CD1c-positive myeloid dendritic cell (primary cell): ENCODE measurements at regions not wholly inside any gene's neighbourhood (a gene's known extent, or its start where the extent isn't known, plus 50 kb on each side); places are given as distances from the start of the nearest gene placed in this dataset.

Experiments used
- DNase-seq: peaks from one replicate; pipeline ENCODE4 v3.0.0-alpha.2; 2016; ENCODE audit errors: extremely low spot score

DNA sequence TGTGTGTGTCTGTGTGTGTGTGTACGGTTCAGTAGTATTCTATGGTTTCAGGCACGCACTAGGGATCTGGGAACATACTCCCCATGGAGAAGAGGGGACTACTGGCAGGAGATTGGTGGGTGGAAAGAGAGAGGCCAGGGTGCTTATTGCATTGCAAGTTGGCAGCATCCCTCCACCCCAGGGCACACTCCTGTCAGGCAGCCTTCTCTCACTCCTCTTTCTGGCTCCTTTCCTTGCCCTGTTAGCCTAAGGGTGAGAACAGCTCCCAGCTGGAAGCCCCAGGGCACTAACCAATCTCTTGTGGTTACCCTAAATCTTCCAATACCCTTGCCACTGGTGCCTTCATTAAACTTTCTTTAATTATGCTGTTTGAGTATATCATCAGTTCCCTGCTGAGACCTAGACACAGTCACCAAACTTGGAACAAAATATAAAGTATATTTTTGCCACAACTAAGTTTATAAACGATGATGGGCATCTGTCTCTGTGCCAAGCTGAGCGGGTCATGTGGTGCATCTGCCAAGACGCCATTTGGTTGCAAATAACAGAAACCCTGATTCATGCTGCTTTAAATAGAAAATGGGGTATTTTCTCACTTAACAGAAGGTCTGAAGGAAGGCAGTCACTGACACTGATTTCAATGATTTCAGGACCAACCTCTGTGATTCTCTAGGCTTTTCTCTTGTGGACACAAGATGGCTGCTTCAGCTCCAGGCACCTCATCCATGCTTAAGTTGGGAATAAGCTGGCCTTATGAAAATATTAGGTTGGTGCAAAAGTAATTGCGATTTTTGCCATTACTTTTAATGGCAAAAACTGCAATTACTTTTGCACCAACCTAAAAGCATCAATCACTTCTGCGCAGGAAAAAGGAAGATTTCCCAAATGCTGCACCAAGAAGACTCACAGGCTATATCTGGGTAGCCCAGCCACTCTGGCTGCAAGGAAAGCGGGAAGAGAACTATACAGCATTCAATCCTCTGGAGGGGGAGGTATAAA is 476.9 kb upstream of the PROK2 start:
- no peak for DNase-seq

- no peak for DNase-seq
These were observed 475.6 kb upstream of the PROK2 start for GRCh38 chr3:72260588-72260910.

- no peak for DNase-seq
These were observed 475.0 kb upstream of the PROK2 start for GRCh38 chr3:72259755-72260587.

- no peak for DNase-seq
These were observed 473.6 kb upstream of the PROK2 start for GRCh38 chr3:72258361-72259141.

DNA sequence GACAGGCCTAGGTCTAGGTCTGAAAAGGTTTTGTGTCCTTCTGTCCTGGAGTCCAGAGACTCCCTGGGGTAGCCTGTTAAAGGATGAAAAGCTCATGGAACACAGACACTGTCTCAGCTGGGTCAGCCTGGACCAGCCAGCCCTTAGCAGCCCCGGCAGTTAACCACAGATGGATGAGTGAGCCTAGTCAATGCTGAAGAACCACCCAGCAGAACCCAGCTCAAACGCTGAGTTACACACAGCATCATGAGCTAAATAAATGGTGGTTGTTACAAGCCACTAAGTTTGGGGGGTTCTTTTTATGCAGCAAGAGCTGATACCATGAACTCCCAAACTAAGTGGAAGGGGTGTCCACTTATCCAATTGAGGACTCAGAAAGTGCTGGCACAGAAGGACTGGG is 472.8 kb upstream of the PROK2 start:
- no peak for DNase-seq

DNA sequence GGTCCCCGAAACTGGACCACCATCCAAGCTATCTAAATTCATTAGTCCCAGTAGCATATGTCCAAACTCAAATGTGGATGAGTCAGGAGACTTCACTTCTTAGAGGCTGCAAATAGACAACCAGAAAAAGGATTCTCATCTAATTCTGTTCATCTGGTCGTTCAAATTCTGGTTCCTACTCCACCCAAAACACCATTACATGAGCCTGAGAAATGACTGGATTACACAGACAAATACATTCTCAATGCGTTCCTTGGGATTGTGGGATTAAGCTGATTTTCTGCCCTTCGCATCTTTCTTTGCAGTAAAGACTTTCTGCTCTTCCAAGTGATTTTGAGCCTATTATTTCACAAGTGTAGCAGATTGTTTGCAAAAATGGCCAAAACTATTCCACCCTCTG is 472.3 kb upstream of the PROK2 start:
- no peak for DNase-seq

DNA sequence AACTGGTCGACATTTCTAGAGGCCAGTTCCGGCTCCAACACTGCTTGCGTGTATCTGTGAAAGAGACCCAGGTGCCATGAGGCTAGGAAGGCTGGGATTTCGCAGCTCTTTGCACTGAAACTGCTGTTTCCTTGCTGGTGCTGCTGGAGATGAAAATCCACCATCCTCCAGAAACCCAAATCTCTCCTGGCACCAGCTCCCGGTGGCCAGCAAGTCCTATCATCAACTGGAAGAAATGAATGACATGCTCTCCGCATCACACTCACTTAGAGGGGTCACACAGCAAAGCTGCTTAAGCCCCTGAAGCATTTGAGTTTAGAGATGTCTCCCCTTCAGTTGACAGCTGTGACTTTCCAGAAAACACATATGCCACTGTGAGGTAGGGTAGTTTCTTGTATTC is 471.8 kb upstream of the PROK2 start:
- no peak for DNase-seq

DNA sequence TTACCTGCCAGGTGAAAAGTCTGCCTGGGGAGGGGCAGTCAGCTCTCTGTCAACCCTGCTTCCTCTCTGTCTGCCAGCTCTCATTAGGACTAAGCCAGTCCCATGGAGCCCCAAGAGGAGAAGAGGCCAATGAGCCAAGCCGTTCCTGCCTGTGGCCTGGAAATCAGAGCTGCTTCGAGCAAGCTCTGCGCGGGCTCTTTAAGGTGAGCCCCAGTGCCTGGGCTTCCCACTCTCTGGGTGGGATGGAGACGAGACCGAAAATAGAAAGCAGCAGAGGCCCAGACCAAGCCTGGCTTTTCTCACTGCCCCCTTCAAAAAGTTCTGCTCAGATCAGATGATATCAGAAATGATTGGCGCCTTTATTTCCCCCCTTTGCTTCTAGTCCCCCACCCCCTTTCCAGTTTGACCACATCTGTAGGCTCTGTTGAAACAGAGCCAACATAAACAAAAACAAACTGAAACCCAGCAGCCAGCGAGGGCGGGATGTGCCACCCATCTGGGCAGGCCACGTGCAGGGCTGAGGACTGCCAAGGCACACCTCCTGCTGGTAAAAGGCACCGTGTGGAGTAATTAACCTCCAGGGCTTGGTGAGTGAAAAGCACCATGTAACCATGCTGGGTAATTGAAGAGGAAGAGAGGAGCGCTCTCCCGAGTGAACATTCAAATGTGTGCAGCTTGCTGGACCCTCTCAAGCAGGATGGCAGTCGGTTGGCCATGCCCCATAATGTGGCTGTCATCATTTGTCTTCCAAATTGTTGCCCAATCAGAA is 471.0 kb upstream of the PROK2 start:
- DNase-seq = peak; percentile 38

- no peak for DNase-seq
These were observed 470.2 kb upstream of the PROK2 start for GRCh38 chr3:72255191-72255590.

DNA sequence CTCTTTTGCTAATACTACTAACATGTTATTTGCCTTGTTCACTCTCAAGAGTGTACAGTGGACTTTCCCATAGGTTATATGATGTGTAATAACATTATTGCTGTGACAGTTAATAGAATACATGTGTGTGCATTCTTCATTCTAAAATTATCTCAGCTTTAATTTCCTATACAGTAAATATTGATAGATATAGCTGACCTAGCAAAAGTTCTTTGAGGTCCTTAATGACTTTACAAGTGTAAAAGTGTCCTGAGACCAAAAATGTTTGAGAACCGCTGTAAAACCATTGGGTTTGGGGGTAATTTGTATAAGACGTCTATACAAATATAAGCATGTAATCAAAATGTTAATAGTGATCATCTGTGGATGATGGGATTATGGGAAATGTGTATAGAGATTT is 469.5 kb upstream of the PROK2 start:
- DNase-seq = no peak

DNA sequence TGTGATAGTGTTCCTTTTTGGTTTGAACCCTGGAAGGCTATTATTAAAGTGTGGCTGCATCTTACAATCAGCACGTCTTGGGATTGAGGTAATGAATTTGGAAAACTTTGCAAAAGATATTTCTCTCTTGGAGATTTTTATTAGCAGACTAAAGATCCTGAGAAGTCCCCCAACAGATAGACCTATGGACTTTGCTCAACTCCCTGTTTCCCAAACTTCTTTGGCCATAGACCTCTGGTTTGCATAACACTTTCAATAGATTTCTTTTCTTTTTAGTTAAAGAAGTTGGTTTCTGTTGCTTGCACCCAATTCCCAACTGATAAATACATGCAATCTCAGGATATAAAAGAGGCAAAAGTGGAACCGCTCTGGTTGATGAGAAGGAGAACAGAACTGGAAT is 465.8 kb upstream of the PROK2 start:
- DNase-seq = no peak

GRCh38 chr3:72248869-72249268 is 463.9 kb upstream of the PROK2 start:
- no peak for DNase-seq

DNA sequence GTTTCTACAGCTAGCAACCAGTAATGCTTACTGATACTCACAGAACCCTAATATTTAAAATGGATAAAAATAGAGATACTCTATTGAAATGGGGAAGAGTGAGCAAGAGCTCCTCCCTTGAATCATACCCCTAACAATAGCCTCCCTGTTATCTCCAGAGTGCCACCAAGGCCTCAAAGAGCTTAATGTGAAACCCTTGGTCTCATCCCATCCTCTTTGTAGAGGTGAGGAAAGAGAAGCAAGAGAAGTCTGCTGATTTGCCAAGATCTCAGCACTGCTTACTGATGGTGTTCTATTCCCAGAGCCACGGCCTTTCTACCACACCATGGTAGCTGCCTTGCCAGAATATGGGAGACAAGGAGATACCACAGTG is 463.4 kb upstream of the PROK2 start:
- no peak for DNase-seq

DNA sequence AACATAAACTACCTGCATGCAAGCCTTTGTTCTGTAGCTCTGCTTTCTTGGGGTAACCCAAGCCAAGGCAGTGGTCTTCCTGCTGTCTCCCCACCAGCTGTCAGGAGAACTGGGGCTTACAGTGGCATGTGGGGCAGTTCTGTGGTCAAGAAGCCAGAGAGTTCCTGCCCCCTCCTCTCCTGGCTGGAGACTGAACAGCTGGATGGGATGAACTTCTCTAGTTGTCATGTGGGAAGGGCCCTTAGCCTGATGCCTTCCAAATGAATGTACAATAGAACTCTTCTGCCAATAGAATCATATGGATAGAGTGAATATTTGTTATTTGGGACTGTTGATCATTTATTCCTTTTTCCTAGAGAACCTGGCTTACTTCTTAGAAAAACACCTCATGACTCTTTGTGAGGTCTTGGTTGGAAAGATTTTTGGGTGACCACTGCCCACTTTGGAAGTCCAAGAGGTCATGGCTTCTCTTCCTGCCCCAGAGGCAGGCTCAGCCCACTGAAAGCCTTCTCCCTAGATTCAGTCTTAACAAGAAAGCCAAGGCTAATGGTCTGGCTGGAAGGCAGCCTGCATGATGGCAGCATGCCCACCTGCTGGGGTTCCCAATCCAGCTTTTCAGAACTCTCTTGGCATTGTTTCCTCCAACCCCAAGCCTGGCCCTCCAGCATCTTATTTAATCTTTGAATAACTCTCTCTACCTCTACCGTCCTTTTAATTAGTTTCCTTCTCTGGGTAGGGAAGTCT is 462.9 kb upstream of the PROK2 start:
- no peak for DNase-seq

GRCh38 chr3:72247126-72247525 is 462.2 kb upstream of the PROK2 start:
- no peak for DNase-seq

GRCh38 chr3:72246685-72247084 is 461.7 kb upstream of the PROK2 start:
- DNase-seq = no peak

- DNase-seq = no peak
These were observed 460.3 kb upstream of the PROK2 start for GRCh38 chr3:72245183-72245811.

GRCh38 chr3:72244396-72244795 is 459.4 kb upstream of the PROK2 start:
- no peak for DNase-seq

- no peak for DNase-seq
These were observed 457.4 kb upstream of the PROK2 start for GRCh38 chr3:72242326-72242725.

DNA sequence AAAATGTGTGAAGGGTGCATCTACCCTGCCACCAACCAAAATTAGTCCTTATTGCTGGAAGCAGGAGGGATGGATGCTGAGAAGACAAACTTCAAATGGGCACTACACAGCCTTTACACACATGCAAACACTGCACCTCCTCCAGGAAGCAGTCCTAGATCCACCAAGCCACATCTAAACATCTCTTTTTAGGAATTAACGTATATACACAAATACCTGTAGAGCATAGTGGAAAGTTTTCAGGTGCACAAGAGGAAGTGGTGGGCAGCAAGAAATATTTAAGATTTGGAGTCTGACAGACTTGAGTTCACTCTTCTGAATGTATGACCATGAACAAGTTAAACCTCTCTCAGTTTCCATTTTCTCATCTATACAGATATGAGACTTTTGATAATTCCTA is 456.6 kb upstream of the PROK2 start:
- no peak for DNase-seq
